BJ (cell line): ENCODE measurements at regions not wholly inside any gene's neighbourhood (a gene's known extent, or its start where the extent isn't known, plus 50 kb on each side); places are given as distances from the start of the nearest gene placed in this dataset.

Experiments
- CTCF ChIA-PET: fragments of 350-600 bp; formaldehyde crosslinking; extraction: SDS; loops from one replicate; lab custom pipeline; 2021; ENCODE audit warnings: antibody characterized with exemption, inconsistent platforms; lab: Yijun Ruan, JAX
- POLR2A ChIA-PET: fragments of 300-600 bp; sonication (Branson Sonifier 250); formaldehyde crosslinking; extraction: SDS; loops from one replicate; lab custom pipeline; 2021; ENCODE audit warnings: antibody characterized with exemption; lab: Charles Lee
- DNase-seq: peaks from one replicate; pipeline ENCODE4 v3.0.0-alpha.2; 2011; ENCODE audit warnings: low read depth
- H3K27me3 ChIP-seq: 2 replicates; pipeline ENCODE4 v1.6.0; 2011; ENCODE audit warnings: low read length; ENCODE audit not compliant: control insufficient read depth, insufficient read depth
- H3K36me3 ChIP-seq: 2 replicates; pipeline ENCODE4 v1.5.1; 2011; ENCODE audit warnings: low read length; ENCODE audit not compliant: control insufficient read depth, insufficient read depth
- H3K4me3 ChIP-seq: 2 replicates; pipeline ENCODE4 v1.5.1; 2011; ENCODE audit warnings: low read depth, mild to moderate bottlenecking, control low read depth, low read length
- CTCF ChIP-seq: IDR thresholded peaks from 2 replicates; pipeline ENCODE4 v1.5.1; 2011; ENCODE audit warnings: low read depth, mild to moderate bottlenecking, control low read depth, inconsistent platforms, low read length, moderate library complexity; ENCODE audit not compliant: insufficient read depth

DNA sequence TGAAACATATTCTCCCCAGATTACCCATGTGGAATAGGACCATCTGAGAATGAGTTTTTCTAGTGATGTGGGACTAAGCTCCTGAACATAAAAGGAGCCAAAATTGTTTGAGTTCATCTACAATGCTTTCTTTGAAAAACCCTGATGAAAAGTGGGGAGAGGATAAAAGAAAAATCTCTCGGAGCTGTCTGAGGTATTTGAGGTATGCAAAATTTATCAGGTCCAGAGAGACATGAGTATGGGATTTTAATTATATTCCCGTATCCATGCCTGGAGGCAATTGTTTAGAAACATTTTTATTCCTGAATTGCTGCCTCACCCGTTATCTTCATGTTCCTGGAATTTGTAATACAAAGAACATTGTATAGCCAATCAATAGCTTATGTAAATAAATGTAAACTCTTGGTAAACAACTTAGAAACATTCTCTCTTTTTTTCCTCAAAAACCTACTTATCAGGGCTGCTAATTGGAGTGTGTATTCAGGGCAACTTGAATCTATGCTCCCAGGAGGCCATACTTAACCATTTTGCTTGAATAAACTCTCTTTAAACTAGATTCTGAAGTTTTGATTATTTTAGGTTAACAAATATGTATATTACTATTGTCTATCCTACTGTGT, 109.3 kb upstream of the OLFM3 start:
- CTCF ChIA-PET, result no interaction called here
- no peak overlapping the region for H3K4me3 ChIP-seq
- POLR2A ChIA-PET, result no interaction called here
- no peak for DNase-seq
- TF ChIP-seq CTCF, result no peak
- no peaks in the 10 kb centered on the region for H3K36me3 ChIP-seq
- H3K27me3 ChIP-seq, result no peaks in the 10 kb centered on the region

- H3K4me3 ChIP-seq, result no peak overlapping the region
- CTCF ChIA-PET, result no interaction called here
- no peaks in the 10 kb centered on the region for H3K36me3 ChIP-seq
- POLR2A ChIA-PET, result no interaction called here
- H3K27me3 ChIP-seq, result no peaks in the 10 kb centered on the region
- no peak for TF ChIP-seq CTCF
- DNase-seq, result no peak
These were observed 106.9 kb upstream of the OLFM3 start for GRCh38 chr1:102103646-102104045.

DNA sequence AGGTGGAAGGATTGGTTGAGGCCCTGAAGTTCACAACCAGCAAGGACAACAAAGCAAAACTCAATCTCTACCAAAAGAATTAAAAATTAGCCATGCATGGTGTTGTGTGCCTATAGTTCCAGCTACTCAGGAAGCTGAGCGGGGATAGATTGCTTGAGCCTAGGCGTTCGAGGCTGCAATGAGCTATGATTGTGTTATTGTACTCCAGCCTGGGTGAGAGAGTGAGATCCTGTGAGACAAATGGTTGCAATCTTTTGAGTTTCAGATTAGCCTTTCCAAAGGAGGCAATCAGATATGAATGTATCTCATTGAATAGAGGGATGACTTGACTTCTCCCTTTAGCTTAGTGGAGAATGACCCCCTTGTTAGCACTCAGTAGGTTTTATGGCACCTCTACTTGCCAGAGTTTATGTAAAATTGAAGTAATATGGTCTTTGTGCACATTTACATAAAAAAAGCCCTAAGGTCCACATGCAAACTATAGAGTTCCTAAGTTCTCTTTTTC, 105.6 kb upstream of the OLFM3 start:
- Histone ChIP-seq H3K27me3 (no peaks in the 10 kb centered on the region), H3K36me3 (no peaks in the 10 kb centered on the region), H3K4me3 (no peak overlapping the region)
- CTCF ChIA-PET, result no interaction called here
- no peak for DNase-seq
- TF ChIP-seq CTCF, result no peak
- POLR2A ChIA-PET, result no interaction called here

DNA sequence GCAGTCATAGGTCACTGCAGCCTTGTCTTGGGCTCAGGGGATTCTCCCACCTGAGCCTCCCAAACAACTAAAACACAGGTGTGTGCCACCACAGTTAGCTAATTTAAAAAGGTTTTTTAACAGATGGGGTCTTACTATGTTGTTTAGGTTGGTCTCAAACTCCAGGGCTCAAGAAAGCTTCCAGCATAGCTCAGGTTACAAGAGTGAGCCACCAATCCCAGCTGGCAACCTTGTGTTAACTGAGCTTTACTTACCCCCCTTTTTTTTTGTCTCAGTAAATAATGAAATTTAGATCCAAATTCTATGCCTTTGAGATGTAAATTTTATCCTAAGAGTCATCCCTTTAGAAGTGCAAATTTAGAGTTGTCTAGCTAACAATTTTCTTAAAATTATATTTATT, 103.9 kb upstream of the OLFM3 start:
- Histone ChIP-seq H3K4me3 (no peak overlapping the region), H3K27me3 (no peaks in the 10 kb centered on the region), H3K36me3 (no peaks in the 10 kb centered on the region)
- no peak for DNase-seq
- no peak for TF ChIP-seq CTCF
- ChIA-PET POLR2A (no interaction called here), CTCF (interaction anchor here (0.6 kb wide), 1 partner anchor 157 kb away, joined by 3 read pairs; no protein-coding TSS in a partner anchor)

GRCh38 chr1:102099916-102100315, 103.2 kb upstream of the OLFM3 start:
- ChIA-PET POLR2A (no interaction called here), CTCF (no interaction called here)
- Histone ChIP-seq H3K27me3 (no peaks in the 10 kb centered on the region), H3K4me3 (no peak overlapping the region), H3K36me3 (no peaks in the 10 kb centered on the region)
- no peak for TF ChIP-seq CTCF
- DNase-seq, result no peak
